NB4 (cell line): ENCODE measurements at regions not wholly inside any gene's neighbourhood (a gene's known extent, or its start where the extent isn't known, plus 50 kb on each side); places are given as distances from the start of the nearest gene placed in this dataset.

Experiments
- CTCF ChIP-seq: IDR thresholded peaks from one replicate; pipeline ENCODE4 v1.5.1; 2012; ENCODE audit warnings: low read depth, low read length
- POLR2A ChIP-seq: IDR thresholded peaks from 2 replicates; pipeline ENCODE4 v1.6.1; 2011; ENCODE audit warnings: mild to moderate bottlenecking; ENCODE audit not compliant: insufficient read length; ENCODE audit errors: extremely low read depth

GRCh38 chr18:28657961-28658360 is 481.0 kb upstream of the CDH2 start:
- TF ChIP-seq POLR2A (no peak), CTCF (no peak)
